HEK293T (cell line): ENCODE measurements at regions not wholly inside any gene's neighbourhood (a gene's known extent, or its start where the extent isn't known, plus 50 kb on each side); places are given as distances from the start of the nearest gene placed in this dataset.

Experiments
- CTCF ChIA-PET: fragments of 350-600 bp; formaldehyde crosslinking; extraction: SDS; loops from one replicate; lab custom pipeline; 2021; ENCODE audit warnings: antibody characterized with exemption, inconsistent platforms; lab: Yijun Ruan, JAX
- POLR2A ChIA-PET: fragments of 350-600 bp; formaldehyde crosslinking; extraction: SDS; loops from one replicate; lab custom pipeline; 2020; ENCODE audit warnings: antibody characterized with exemption, inconsistent platforms; lab: Yijun Ruan, JAX
- DNase-seq: peaks from one replicate; pipeline ENCODE4 v3.0.0; 2012; ENCODE audit warnings: mixed read lengths; ENCODE audit errors: extremely low spot score
- ARNT ChIP-seq: fragments of 450-650 bp; IDR thresholded peaks from 2 replicates; pipeline ENCODE4 v1.6.1; 2017; ENCODE audit warnings: mild to moderate bottlenecking
- BHLHE40 ChIP-seq: fragments of 450-650 bp; IDR thresholded peaks from 2 replicates; pipeline ENCODE4 v1.6.1; 2016; ENCODE audit warnings: mild to moderate bottlenecking, moderate library complexity, borderline replicate concordance
- CTBP1 ChIP-seq: fragments of 450-650 bp; IDR thresholded peaks from 2 replicates; pipeline ENCODE4 v1.6.1; 2016; ENCODE audit warnings: borderline replicate concordance
- ELF4 ChIP-seq: fragments of 450-650 bp; IDR thresholded peaks from 2 replicates; pipeline ENCODE4 v1.6.1; 2017; ENCODE audit warnings: antibody characterized with exemption
- FOXA1 ChIP-seq: fragments of 450-650 bp; IDR thresholded peaks from 2 replicates; pipeline ENCODE4 v1.6.1; 2016; ENCODE audit warnings: mild to moderate bottlenecking
- FOXK2 ChIP-seq: fragments of 450-650 bp; IDR thresholded peaks from 2 replicates; pipeline ENCODE4 v1.6.1; 2016; ENCODE audit warnings: mild to moderate bottlenecking
- FOXM1 ChIP-seq: fragments of 450-650 bp; IDR thresholded peaks from 2 replicates; pipeline ENCODE4 v1.6.1; 2017; ENCODE audit warnings: mild to moderate bottlenecking, borderline replicate concordance
- HDGF ChIP-seq: fragments of 450-650 bp; IDR thresholded peaks from 2 replicates; pipeline ENCODE4 v1.6.1; 2017; ENCODE audit warnings: antibody characterized with exemption, borderline replicate concordance
- L3MBTL2 ChIP-seq: fragments of 450-650 bp; conservative IDR thresholded peaks from 2 replicates; pipeline ENCODE4 v1.6.1; 2016; ENCODE audit warnings: mild to moderate bottlenecking
- LEF1 ChIP-seq: fragments of 450-650 bp; IDR thresholded peaks from 2 replicates; pipeline ENCODE4 v1.6.1; 2017; ENCODE audit warnings: mild to moderate bottlenecking, borderline replicate concordance
- NFRKB ChIP-seq: fragments of 450-650 bp; IDR thresholded peaks from 2 replicates; pipeline ENCODE4 v1.6.1; 2016; ENCODE audit warnings: mild to moderate bottlenecking, moderate library complexity
- PKNOX1 ChIP-seq: fragments of 450-650 bp; IDR thresholded peaks from 2 replicates; pipeline ENCODE4 v1.6.1; 2016
- SP1 ChIP-seq: fragments of 450-650 bp; IDR thresholded peaks from 2 replicates; pipeline ENCODE4 v1.6.1; 2017
- SUZ12 ChIP-seq: fragments of 450-650 bp; IDR thresholded peaks from 2 replicates; pipeline ENCODE4 v1.6.1; 2016; ENCODE audit warnings: mild to moderate bottlenecking
- TARDBP ChIP-seq: fragments of 450-650 bp; IDR thresholded peaks from 2 replicates; pipeline ENCODE4 v1.6.1; 2016
- ZNF384 ChIP-seq: fragments of 450-650 bp; IDR thresholded peaks from 2 replicates; pipeline ENCODE4 v1.6.1; 2016

DNA sequence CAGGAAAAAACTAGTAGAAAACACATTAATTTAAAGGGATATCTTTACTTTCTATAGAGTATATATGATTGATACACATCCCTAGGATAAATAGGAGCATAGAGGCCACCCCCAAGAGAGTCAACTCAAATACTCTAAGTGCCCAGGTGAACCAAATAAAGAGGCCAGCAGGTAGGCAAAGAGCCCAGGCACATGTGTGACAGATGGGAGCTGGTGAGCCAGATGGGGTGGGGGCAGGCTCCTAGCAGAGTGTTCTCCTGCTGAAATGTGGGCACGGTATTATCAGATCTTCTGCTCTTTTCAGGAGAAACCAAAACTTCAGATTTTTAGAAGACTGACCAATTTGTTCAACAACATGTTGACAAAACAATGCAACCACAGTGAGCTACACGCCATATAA lies 333.4 kb upstream of the PKN2 start:
- TF ChIP-seq ELF4 (no peak), CTBP1 (no peak), LEF1 (no peak), FOXK2 (no peak)
- DNase-seq: no peak
- ChIA-PET CTCF (no interaction called here), POLR2A (no interaction called here)

- ChIA-PET CTCF (no interaction called here), POLR2A (no interaction called here)
- DNase-seq: no peak
- no peak for TF ChIP-seq FOXA1
- no peak for TF ChIP-seq TARDBP
- no peak for TF ChIP-seq ELF4
These were observed 332.1 kb upstream of the PKN2 start for GRCh38 chr1:88351960-88352359.

DNA sequence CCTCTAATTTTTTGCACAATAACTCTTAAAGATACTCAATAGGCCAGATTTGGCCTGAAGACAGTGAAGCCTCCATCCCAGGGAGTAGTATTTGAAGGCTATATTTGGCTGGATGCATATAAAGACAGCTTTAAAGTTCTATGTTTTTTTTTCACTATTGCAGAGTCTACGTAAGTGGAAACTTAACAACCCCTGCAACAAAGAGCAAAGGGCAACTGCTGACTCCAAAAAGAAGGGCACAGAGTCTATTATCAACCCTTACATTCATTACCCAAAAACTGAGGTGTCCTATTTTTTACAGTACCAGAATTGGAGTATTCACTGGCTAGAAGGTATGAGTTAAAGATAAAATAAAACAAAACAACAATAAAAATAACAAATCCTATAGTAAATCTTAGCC lies 329.8 kb upstream of the PKN2 start:
- TF ChIP-seq LEF1: no peak
- no peak for TF ChIP-seq NFRKB
- TF ChIP-seq L3MBTL2: no peak
- no peak for TF ChIP-seq ZNF384
- TF ChIP-seq SP1: no peak
- no peak for TF ChIP-seq CTBP1
- no peak for TF ChIP-seq FOXM1
- TF ChIP-seq SUZ12: no peak
- no peak for TF ChIP-seq ELF4
- TF ChIP-seq PKNOX1: no peak
- TF ChIP-seq FOXA1: no peak
- TF ChIP-seq TARDBP: no peak
- TF ChIP-seq ARNT: no peak
- no peak for TF ChIP-seq HDGF
- no peak for TF ChIP-seq FOXK2
- TF ChIP-seq BHLHE40: no peak
- no peak for DNase-seq
- POLR2A ChIA-PET: no interaction called here
- CTCF ChIA-PET: no interaction called here

- no peak for TF ChIP-seq NFRKB
- no peak for TF ChIP-seq ELF4
- TF ChIP-seq FOXA1: no peak
- no peak for TF ChIP-seq ARNT
- TF ChIP-seq ZNF384: no peak
- ChIA-PET POLR2A (no interaction called here), CTCF (no interaction called here)
- DNase-seq: no peak
These were observed 326.3 kb upstream of the PKN2 start for GRCh38 chr1:88357729-88358128.

DNA sequence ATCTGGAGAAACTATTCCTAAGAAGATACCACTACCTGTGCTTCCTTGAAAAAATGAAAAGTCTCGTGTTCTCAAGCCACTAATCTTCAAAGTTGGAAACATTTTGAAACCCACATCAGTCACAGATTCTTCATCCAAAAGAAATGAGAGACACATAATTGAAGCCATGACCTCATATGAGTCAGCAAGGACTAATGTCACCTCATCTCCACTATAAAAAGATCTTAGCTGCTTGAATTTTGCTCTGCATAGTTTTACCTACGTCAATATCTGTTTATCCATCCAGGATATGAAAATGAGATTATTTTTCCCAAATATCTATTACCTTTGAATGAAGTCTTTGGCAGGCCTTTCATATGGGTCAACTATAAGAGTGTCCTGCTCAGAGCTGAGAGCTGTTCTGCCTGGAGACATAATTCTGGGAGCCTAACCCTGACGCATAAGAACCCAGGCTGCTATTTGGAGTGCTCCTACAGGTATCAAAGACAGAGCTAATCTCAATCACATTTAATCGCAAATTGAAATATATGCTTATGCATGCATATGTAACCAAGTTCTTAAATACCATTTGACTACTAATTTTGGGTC lies 312.5 kb upstream of the PKN2 start:
- ChIA-PET CTCF (no interaction called here), POLR2A (no interaction called here)
- no peak for DNase-seq
- no peak for TF ChIP-seq CTBP1
- no peak for TF ChIP-seq ARNT
- TF ChIP-seq SUZ12: no peak
- no peak for TF ChIP-seq FOXA1
- no peak for TF ChIP-seq NFRKB
- no peak for TF ChIP-seq ZNF384
- TF ChIP-seq L3MBTL2: no peak
- no peak for TF ChIP-seq ELF4
- no peak for TF ChIP-seq HDGF

- CTCF ChIA-PET: no interaction called here
- no peak for DNase-seq
- POLR2A ChIA-PET: no interaction called here
- no peak for TF ChIP-seq ZNF384
- no peak for TF ChIP-seq L3MBTL2
- no peak for TF ChIP-seq FOXA1
- no peak for TF ChIP-seq HDGF
- no peak for TF ChIP-seq ELF4
- TF ChIP-seq FOXK2: no peak
These were observed 308.1 kb upstream of the PKN2 start for GRCh38 chr1:88375977-88376376.

DNA sequence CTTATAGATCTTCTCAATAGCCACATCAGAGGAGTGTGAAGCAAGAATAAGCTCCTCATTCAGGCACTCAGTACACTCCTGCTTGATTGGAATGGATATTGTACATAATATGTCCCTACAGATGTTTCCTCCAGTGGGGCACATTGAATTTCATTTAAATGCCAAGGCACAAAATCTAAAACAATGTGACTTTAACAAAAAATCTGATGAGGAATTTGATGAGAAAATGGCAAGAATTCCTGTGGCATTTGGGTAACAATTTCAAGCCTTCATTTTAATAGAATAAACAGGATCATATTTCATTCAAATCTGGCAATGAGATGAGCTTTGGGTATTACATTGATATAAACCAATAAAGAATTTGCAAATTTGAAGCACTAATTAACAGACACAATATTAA lies 307.7 kb upstream of the PKN2 start:
- ChIA-PET POLR2A (no interaction called here), CTCF (no interaction called here)
- no peak for DNase-seq
- TF ChIP-seq FOXM1 (no peak), SP1 (no peak), PKNOX1 (no peak), NFRKB (no peak), ARNT (no peak), CTBP1 (no peak), ELF4 (no peak), LEF1 (no peak), L3MBTL2 (no peak), ZNF384 (no peak), BHLHE40 (no peak), FOXA1 (no peak), FOXK2 (no peak), SUZ12 (no peak), TARDBP (no peak)
